Karpas-422 (cell line): ENCODE measurements at regions not wholly inside any gene's neighbourhood (a gene's known extent, or its start where the extent isn't known, plus 50 kb on each side); places are given as distances from the start of the nearest gene placed in this dataset.

Experiments used
- DNase-seq: peaks from one replicate; pipeline ENCODE4 v3.0.0-alpha.2; 2015
- H2AFZ ChIP-seq: fragments of 200-600 bp; sonication (generic); 2 replicates; pipeline ENCODE4 v1.6.1; 2014; ENCODE audit warnings: antibody characterized with exemption, low read length, mixed read lengths
- H3K27ac ChIP-seq: fragments of 200-600 bp; sonication (generic); 2 replicates; pipeline ENCODE4 v1.5.1; 2014; ENCODE audit warnings: mild to moderate bottlenecking, low read length, moderate library complexity
- H3K27me3 ChIP-seq: fragments of 200-600 bp; sonication (generic); 2 replicates; pipeline ENCODE4 v1.6.1; 2014; ENCODE audit warnings: low read length, mixed read lengths
- H3K36me3 ChIP-seq: fragments of 200-600 bp; sonication (generic); 2 replicates; pipeline ENCODE4 v1.6.1; 2014; ENCODE audit warnings: low read length, mixed read lengths; ENCODE audit not compliant: insufficient read depth
- H3K4me1 ChIP-seq: fragments of 200-600 bp; sonication (generic); 2 replicates; pipeline ENCODE4 v1.6.1; 2014; ENCODE audit warnings: mild to moderate bottlenecking, low read length, mixed read lengths
- H3K4me2 ChIP-seq: fragments of 200-600 bp; sonication (generic); 2 replicates; pipeline ENCODE4 v1.6.1; 2014; ENCODE audit warnings: low read length, low read depth, mild to moderate bottlenecking; ENCODE audit not compliant: poor library complexity, severe bottlenecking
- H3K4me3 ChIP-seq: fragments of 200-600 bp; sonication (generic); 2 replicates; pipeline ENCODE4 v1.5.1; 2014; ENCODE audit warnings: mild to moderate bottlenecking, antibody characterized with exemption, low read length, mixed read lengths
- H3K79me2 ChIP-seq: fragments of 200-600 bp; sonication (generic); 2 replicates; pipeline ENCODE4 v1.6.1; 2014; ENCODE audit warnings: mild to moderate bottlenecking, low read length, mixed read lengths
- H3K9ac ChIP-seq: fragments of 200-600 bp; sonication (generic); 2 replicates; pipeline ENCODE4 v1.6.0; 2014; ENCODE audit warnings: low read length
- H3K9me2 ChIP-seq: fragments of 200-600 bp; sonication (generic), shearing (Covaris generic); replicated peaks from 2 replicates; pipeline ENCODE4 v1.6.0; 2014; ENCODE audit warnings: mild to moderate bottlenecking, low read length, moderate library complexity; ENCODE audit not compliant: insufficient read depth
- H3K9me3 ChIP-seq: fragments of 300-700, 200-600 bp; sonication (generic); 2 replicates; pipeline ENCODE4 v1.6.1; 2014; ENCODE audit warnings: low read length, mixed read lengths
- H4K20me1 ChIP-seq: fragments of 200-600 bp; sonication (generic); 2 replicates; pipeline ENCODE4 v1.6.1; 2014; ENCODE audit warnings: mild to moderate bottlenecking, antibody characterized with exemption, low read length, low read depth; ENCODE audit not compliant: insufficient read depth

DNA sequence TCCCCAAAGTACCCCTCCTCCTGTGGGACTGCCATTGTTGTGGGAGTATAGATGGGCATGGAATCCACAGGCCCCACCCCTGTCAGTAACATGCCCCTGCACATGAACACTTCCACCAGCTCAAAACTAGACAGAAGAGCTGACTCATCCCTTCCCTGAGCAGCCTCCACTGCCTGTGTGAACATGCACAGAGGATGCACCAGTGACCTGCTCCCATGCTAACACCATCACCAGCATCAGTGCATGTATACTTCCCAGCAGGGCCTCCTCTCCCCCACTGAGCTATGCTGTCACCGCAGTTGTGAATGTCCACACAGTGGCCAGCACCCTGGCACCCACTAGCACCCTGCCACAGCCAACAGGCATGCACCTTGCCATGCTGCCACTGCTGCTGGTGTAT, 939.8 kb downstream of the EFNA5 start:
- no peak overlapping the region for H3K4me2 ChIP-seq
- no peaks in the 10 kb centered on the region for H4K20me1 ChIP-seq
- no peak overlapping the region for H3K4me3 ChIP-seq
- no peaks in the 10 kb centered on the region for H3K4me1 ChIP-seq
- H2AFZ ChIP-seq = no peak overlapping the region
- no peaks in the 10 kb centered on the region for H3K27me3 ChIP-seq
- H3K9me2 ChIP-seq = no peaks in the 10 kb centered on the region
- no peaks in the 10 kb centered on the region for H3K79me2 ChIP-seq
- no peak for DNase-seq
- H3K27ac ChIP-seq = no peak overlapping the region
- no peak overlapping the region for H3K9ac ChIP-seq
- H3K9me3 ChIP-seq = peaks cover 47% of the 10 kb centered on the region
- no peaks in the 10 kb centered on the region for H3K36me3 ChIP-seq

DNA sequence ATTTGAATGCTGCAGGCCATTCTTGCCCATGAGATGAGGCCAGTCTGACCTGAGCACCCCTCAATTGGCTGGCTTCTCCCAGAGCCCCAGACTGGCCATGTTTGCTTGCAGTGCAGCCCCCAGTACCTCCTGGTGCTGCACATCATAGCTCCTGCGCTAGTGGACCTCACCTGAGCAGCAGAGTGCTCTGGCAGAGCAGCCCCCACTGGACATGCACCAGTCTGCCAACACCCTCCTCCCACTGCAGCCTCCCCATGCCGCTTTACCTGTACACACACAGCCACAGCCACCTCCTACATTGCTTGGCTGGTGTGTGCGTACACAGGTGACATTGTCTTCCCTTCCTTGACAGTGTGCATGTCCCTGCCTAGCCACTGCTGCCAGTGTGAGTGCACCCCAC, 940.2 kb downstream of the EFNA5 start:
- Histone ChIP-seq H3K4me3 (no peak overlapping the region), H3K27me3 (no peaks in the 10 kb centered on the region), H3K27ac (no peak overlapping the region), H3K9ac (no peak overlapping the region), H3K36me3 (no peaks in the 10 kb centered on the region), H3K79me2 (no peaks in the 10 kb centered on the region), H3K9me3 (peaks cover 47% of the 10 kb centered on the region), H2AFZ (no peak overlapping the region), H3K4me1 (no peaks in the 10 kb centered on the region), H3K9me2 (no peaks in the 10 kb centered on the region), H4K20me1 (no peaks in the 10 kb centered on the region), H3K4me2 (no peak overlapping the region)
- DNase-seq = no peak

DNA sequence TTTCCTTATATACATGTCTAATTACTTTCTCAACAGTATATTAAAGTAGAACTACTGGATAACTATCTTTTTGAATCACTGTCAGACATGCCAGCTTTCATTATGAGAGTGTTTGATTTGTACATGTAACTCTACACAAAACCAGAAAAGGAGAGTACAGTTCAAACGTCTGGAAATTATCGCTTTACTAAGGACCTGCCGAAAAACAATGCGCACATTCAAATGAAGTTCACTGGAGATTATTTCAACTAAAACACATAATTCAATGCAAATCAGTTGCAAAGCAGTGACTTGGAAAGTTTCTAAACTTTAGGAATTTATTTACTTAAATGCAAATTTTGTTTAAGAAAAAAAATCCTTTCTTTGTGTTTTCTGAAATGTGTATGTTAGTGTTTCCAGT, 942.5 kb downstream of the EFNA5 start:
- Histone ChIP-seq H4K20me1 (no peaks in the 10 kb centered on the region), H3K36me3 (no peaks in the 10 kb centered on the region), H3K4me2 (no peak overlapping the region), H3K9me2 (no peaks in the 10 kb centered on the region), H3K4me3 (no peak overlapping the region), H3K9ac (no peak overlapping the region), H3K4me1 (no peaks in the 10 kb centered on the region), H3K79me2 (no peaks in the 10 kb centered on the region), H3K27me3 (no peaks in the 10 kb centered on the region), H2AFZ (no peak overlapping the region), H3K27ac (no peak overlapping the region), H3K9me3 (peaks cover 40% of the 10 kb centered on the region)
- DNase-seq = no peak

DNA sequence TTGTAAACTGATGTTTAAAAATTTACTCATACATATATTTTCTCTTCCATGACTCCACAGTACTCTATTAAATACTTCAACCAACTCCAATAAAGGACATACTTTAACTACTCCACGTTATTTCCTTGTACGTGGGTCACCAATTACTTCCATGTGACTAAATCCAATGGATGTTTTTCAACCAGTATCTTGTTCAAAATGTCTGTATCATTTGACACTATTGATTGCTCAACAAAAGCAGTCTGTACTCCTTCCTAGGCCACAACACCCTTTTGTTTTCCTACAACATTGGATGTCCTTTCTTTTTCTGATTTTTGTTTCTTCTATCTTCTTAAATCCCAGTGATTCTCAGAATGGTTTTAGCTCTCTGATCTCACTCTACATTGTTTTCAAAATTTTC, 943.7 kb downstream of the EFNA5 start:
- H4K20me1 ChIP-seq = no peaks in the 10 kb centered on the region
- H3K9me2 ChIP-seq = no peaks in the 10 kb centered on the region
- no peak overlapping the region for H2AFZ ChIP-seq
- no peaks in the 10 kb centered on the region for H3K4me1 ChIP-seq
- no peak overlapping the region for H3K27ac ChIP-seq
- H3K9ac ChIP-seq = no peak overlapping the region
- no peak overlapping the region for H3K4me3 ChIP-seq
- DNase-seq = no peak
- no peaks in the 10 kb centered on the region for H3K36me3 ChIP-seq
- no peaks in the 10 kb centered on the region for H3K27me3 ChIP-seq
- peaks cover 38% of the 10 kb centered on the region for H3K9me3 ChIP-seq
- H3K79me2 ChIP-seq = no peaks in the 10 kb centered on the region
- no peak overlapping the region for H3K4me2 ChIP-seq

DNA sequence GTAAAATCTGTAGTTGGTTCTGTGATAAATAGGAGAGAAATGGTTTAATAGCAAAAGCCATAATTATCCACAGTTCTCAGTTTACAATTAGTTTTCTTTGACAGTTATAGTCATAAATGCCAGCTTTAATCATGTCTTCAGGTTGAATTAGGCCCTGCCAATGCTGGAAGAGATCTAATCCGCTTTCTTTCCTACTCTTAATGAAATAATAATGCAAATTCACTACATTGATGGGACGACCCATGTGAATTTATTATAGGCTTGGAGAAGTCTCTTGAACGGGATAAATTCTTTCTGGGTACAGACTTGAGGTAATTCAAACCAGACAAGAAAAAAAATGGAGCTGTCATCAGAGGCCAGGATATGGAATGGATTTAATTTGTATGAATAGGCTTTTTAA, 950.4 kb downstream of the EFNA5 start:
- Histone ChIP-seq H3K27ac (no peak overlapping the region), H4K20me1 (no peaks in the 10 kb centered on the region), H3K36me3 (no peaks in the 10 kb centered on the region), H3K4me3 (no peak overlapping the region), H3K4me2 (no peak overlapping the region), H3K4me1 (no peaks in the 10 kb centered on the region), H3K9ac (no peak overlapping the region), H3K9me3 (peaks cover 16% of the 10 kb centered on the region), H3K79me2 (no peaks in the 10 kb centered on the region), H3K9me2 (no peaks in the 10 kb centered on the region), H3K27me3 (no peaks in the 10 kb centered on the region), H2AFZ (no peak overlapping the region)
- DNase-seq = no peak

DNA sequence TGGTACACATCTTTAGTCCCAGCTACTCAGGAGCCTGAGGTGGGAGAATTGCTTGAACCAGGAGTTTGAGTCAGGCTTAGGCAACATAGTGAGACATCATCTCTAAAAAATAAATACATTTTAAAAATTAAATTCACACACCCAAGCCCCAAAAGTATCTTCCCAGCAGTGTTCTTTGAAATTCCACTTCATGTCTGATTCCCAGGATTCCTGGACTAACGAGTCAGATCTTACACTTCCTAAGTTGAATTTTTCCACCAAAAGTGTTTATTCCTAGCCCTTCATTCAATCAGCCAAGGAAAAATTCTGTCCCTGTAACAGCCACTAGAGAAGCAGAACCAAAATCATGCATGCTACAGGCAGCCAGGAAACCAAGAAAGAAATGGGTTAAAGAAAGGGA, 970.9 kb downstream of the EFNA5 start:
- Histone ChIP-seq H3K9me3 (peaks cover 16% of the 10 kb centered on the region), H2AFZ (no peak overlapping the region), H3K9ac (no peak overlapping the region), H3K4me3 (no peak overlapping the region), H3K27me3 (no peaks in the 10 kb centered on the region), H3K4me2 (no peak overlapping the region), H4K20me1 (no peaks in the 10 kb centered on the region), H3K79me2 (no peaks in the 10 kb centered on the region), H3K4me1 (no peaks in the 10 kb centered on the region), H3K36me3 (no peaks in the 10 kb centered on the region), H3K9me2 (no peaks in the 10 kb centered on the region), H3K27ac (no peak overlapping the region)
- no peak for DNase-seq

DNA sequence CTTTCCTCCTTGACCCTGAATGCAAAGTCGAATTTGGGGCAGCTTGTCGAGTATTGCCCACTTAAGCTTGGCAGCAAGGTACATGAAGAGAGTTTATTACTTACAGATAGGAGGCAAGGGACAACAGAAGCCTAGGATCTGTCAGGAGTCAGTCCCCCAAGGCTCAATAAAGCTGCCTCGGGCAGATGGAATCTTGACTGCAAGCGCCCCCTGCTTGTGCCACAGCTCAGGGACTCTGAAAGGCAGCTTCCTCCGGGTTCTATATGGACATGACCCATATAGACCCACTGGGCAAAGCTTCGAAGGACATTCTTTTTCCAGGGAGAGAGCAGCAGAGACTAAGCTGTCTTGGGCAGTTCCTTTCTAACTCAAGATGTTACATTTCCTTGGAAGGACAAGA, 971.5 kb downstream of the EFNA5 start:
- no peaks in the 10 kb centered on the region for H3K9me2 ChIP-seq
- no peaks in the 10 kb centered on the region for H3K27me3 ChIP-seq
- H3K9me3 ChIP-seq = peaks cover 12% of the 10 kb centered on the region
- H3K4me2 ChIP-seq = no peak overlapping the region
- no peaks in the 10 kb centered on the region for H4K20me1 ChIP-seq
- no peaks in the 10 kb centered on the region for H3K36me3 ChIP-seq
- H3K9ac ChIP-seq = no peak overlapping the region
- no peak overlapping the region for H3K27ac ChIP-seq
- no peak overlapping the region for H3K4me3 ChIP-seq
- no peaks in the 10 kb centered on the region for H3K4me1 ChIP-seq
- H3K79me2 ChIP-seq = no peaks in the 10 kb centered on the region
- no peak for DNase-seq
- no peak overlapping the region for H2AFZ ChIP-seq

DNA sequence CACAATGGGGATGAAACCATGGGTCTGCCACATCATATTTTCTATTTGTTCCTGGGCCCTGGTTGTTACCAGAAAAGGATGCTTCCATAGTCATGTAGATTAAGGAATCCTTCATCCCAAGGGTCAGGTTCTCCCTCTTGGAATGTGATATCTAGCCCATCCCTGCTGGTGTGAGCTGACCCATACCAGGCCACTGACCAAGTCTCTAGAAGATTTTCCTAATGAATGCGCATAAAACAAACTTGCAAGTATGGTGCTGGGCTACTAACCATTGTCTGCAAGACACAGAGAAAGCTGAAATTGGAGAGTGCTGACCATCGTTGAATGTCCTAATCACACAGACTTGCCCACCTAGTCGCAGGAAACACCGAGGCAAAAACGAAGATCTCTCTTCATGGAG, 972.6 kb downstream of the EFNA5 start:
- H2AFZ ChIP-seq = no peak overlapping the region
- H3K27ac ChIP-seq = no peak overlapping the region
- H3K9me2 ChIP-seq = no peaks in the 10 kb centered on the region
- no peak overlapping the region for H3K9ac ChIP-seq
- H3K4me1 ChIP-seq = no peaks in the 10 kb centered on the region
- no peak overlapping the region for H3K4me2 ChIP-seq
- no peaks in the 10 kb centered on the region for H3K27me3 ChIP-seq
- no peaks in the 10 kb centered on the region for H3K36me3 ChIP-seq
- H3K79me2 ChIP-seq = no peaks in the 10 kb centered on the region
- H3K9me3 ChIP-seq = peaks cover 7% of the 10 kb centered on the region
- no peak overlapping the region for H3K4me3 ChIP-seq
- no peaks in the 10 kb centered on the region for H4K20me1 ChIP-seq
- no peak for DNase-seq

DNA sequence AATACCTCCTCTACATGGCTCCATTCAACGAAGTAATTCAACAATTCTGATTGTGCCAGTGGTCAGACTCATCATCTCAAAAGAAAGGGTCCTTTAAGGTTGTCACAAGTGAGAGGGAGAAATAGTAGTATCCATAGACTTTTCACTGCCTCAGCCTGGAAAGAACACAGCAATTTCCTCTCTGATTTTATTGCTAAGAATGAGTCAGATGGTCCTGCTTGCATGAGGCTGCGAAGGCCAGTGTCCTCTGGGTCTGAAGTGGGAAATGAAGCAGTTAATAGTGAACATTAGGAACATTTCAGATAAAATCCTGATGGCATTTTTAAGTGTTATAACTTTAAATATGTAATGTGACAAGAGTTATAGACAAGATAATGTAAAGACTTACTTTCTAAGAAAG, 979.0 kb downstream of the EFNA5 start:
- H3K27me3 ChIP-seq = no peaks in the 10 kb centered on the region
- no peaks in the 10 kb centered on the region for H3K9me2 ChIP-seq
- H3K27ac ChIP-seq = no peak overlapping the region
- DNase-seq = no peak
- H4K20me1 ChIP-seq = no peaks in the 10 kb centered on the region
- H3K4me1 ChIP-seq = no peaks in the 10 kb centered on the region
- H2AFZ ChIP-seq = no peak overlapping the region
- H3K79me2 ChIP-seq = no peaks in the 10 kb centered on the region
- peaks cover 15% of the 10 kb centered on the region for H3K9me3 ChIP-seq
- no peak overlapping the region for H3K4me3 ChIP-seq
- no peaks in the 10 kb centered on the region for H3K36me3 ChIP-seq
- H3K9ac ChIP-seq = no peak overlapping the region
- H3K4me2 ChIP-seq = no peak overlapping the region
